ENCODE measurements at regions not wholly inside any gene's neighbourhood (a gene's known extent, or its start where the extent isn't known, plus 50 kb on each side); places are given as distances from the start of the nearest gene placed in this dataset.
"Not testable (repeated sequence)": the region's sequence is repeated elsewhere in the genome, so short reads cannot be mapped to it uniquely, and the experiment has no call there.

DNA sequence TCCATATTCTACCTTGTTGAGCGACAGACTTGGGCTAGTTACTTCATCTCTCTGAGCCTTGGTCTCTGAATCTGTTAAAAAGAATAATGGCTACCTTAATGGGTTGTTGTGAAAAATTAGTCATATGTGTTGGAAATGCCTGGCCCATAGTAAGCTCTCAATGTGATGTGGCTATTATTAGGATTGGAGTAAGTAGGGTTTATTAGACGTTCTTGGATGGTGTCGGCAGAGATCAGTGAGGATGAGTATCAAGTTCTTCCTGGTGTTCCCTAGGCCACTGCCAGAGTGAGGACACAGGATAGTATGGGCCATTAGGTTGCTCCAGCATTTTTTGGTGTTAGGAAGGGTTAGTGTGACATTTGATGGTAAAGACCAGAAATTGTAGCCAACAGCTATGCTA, 121.1 kb upstream of the DUSP10 start:
- DNase-seq, result no peak

DNA sequence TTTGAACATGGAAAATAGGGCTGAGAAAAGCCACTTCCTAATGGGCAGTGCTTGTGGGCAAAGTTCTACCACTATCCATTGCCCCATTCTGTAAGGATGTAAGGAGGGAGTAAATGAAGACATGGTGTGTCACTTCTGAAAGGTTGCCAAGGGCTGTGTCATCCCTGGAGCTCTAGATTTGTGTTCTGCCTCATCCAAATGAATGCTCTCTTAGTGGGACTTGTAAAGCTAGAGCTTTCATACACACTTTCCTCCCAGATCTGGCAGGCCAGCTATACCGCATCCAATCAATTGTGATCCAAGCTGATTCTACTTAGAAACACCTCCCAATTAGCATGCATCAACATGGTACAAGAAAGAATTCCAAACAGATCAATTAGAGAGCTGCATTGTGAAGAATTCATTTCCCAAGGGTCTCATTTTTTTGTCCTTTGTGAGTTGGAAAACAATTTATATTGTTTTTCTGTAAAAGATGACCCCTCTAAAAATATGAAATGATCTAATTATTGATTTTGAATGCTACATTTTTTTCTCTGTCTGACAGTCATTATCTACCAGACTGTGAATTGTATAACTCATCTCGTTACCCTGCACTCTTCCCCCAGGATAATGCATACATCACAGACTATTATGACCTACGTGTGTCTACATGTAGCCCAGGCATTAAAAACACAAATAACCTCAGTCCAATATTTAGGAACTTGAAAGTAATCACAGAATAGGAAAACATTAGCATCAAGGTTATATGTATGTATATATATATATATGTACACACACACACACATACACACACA, 117.1 kb upstream of the DUSP10 start:
- DNase-seq, result no peak

DNA sequence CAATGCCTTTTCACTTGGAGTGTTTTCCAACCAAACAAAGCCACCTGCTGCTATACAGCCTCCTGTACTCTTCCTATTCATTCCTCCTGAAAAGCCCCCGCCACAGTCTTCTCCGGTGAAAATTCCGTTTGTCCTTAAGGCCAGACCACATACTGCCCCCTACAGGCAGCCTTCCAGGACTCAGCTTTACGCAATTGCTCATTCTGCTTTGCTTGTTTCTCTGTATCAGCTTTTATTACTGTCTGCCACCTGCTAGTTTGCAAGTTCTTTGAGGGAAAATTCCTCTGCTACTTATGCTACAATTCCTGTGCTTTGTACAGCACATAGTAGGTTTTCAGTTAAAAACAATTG, 115.2 kb upstream of the DUSP10 start:
- not testable (repeated sequence) for DNase-seq

DNA sequence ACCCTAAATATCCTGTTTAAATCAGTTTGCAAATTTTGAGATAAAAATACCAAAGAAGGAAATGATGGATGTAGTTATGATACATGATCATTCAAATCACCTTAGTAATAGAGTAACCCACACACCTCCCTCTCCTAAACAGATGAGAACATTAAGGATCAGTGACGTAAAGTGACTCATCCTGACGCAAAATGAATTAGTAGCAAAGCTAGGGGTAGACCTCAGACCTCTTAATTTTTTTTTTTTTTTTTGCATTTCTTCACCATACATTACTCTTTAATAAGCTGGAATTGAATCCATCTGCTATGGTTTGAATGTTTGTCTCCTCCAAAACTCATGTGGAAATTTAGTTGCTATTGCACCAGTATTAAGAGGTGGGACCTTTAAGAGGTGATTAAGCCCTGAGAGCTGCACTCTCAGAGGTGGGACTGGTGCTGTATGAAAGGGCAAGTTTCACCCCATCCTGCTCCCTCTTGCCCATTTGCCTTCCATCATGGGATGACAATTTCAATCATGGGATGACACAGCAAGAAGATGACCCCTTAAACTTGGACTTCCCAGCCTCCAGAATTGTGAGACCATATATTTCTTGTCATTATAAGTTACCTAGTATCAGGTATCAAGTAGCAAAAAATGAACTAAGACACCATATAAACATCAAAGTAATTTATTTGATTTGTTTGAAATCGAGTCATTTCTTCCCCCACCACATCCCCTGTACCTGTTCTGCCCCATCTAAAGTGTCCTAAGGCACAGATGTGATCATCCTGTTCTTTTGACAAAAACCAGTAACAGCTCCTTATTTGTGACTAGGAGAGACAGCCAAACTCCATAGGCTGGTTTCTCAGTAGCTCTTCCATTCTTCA, 114.6 kb upstream of the DUSP10 start:
- no peak for DNase-seq

DNA sequence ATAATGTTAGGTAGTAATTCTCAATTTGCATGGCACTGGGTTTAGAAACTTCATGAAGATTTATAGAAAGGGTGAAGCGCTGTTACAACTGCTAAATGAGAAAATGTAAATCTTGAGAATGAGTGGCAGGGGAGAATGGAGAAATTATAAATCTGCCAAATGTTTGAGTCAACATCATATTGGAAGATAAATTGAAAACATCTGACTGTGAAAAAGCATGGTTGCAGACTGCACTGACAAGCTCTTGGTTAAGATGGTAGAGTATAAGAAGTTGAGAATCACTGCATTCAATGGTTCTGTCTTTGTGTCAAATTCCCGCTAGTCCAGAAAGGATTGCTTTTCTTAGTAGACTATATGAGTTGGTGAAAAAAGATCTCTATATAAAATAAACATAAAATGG, 113.3 kb upstream of the DUSP10 start:
- DNase-seq, result no peak

DNA sequence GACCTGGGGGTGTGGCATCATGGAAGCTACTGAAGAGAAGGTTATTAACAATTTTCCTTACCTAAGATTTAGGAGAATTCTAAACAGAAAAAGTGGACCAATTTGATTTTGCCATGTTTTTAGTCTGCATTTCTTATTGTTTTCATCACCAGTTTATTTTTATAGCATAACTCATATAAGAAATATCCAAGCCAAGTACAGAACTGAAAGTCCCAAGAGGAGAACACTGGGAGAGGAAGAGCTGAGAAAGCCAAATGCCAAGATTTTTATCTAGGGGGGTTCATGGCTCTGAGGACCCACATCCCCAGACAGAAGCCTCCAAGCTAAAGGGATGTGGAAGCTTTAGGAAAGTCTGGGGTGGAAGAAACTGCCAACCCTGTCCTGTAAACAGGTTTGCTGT, 109.4 kb upstream of the DUSP10 start:
- DNase-seq, result no peak

DNA sequence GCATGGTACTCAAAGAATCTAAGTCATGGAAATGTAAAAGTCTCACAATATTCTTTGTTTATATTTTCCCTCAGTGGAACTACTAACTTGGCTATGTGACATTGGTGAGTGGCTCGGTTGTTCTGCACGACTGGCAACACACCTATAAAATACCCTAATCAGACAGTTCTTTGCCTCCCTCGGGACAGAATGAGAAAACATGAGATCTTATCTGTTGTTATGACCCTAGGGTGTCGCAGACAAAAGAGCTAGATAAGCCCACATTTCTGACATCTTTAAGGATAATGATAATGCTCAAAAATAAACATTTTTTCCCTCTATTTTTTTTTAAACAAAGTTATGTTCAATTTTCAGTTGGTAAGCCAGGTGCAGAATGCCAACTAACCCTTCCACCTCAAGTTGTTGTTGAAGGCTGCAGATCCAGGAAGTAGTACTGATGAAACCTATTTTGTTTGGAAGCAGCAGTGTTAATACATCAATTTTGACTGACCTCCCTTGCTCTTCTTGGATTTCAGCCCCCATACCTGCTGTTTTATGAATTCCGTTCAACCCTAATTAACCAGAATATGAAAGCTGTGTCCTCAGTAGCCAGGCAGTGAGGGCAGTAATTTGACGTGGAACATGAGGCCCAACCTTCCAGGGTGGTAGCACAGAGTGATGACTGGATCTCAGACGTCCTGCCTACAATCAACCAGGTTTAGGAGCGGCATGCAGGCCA, 108.7 kb upstream of the DUSP10 start:
- DNase-seq, result no peak

DNA sequence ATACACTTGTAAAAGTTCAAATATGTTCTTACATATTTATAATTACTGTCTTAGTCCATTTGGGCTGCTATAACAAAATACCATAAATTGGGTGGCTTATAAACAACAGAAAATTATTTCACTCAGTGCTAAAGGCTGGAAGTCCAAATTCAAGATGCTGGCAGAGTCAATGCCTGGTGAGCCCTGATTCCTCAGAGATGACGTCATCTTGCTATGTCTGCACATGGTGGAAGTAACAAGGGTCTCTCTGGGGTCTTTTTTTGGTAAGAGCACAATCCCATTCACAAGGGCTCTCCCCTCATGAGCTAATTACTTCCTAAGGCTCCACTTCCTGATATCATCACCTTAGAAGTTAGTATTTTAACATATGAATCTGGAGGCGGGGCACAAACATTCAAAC, 108.0 kb upstream of the DUSP10 start:
- no peak for DNase-seq

DNA sequence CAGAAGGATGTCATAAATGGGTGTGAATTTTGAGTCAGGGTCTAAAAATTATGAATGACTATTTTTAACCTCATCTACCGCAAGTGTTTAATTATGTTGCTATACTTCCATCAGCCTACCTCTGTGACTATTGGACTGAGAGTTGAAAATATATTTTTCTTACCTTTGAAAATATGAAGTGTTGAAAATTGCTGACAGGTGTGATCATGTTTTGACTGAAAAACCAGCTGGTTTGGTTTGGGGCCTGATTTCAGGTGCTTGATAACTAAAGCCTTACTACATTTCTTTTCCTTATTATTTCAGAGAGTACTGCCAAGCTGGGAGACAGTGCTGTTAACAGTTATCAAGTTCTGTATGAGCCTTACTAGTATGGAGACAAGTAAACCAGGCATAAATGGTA, 107.2 kb upstream of the DUSP10 start:
- DNase-seq, result no peak

DNA sequence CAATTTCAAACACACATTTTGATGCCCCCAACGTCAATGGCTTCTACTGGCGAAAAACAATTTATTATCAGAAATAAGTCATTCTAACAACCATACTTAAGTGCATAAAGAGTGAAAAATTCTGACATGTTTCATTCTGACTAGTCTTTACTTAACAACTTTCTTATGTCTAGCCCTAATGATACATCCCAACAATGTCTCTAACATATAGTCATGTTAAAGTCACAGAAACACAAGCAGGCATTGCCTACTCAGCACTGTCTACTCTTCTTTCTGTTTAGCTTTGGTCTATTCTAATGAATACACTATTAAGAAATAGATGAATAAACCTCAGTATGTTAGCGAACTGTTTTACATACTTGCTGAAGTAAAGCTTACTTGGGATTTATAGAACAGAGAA, 105.8 kb upstream of the DUSP10 start:
- no peak for DNase-seq

DNA sequence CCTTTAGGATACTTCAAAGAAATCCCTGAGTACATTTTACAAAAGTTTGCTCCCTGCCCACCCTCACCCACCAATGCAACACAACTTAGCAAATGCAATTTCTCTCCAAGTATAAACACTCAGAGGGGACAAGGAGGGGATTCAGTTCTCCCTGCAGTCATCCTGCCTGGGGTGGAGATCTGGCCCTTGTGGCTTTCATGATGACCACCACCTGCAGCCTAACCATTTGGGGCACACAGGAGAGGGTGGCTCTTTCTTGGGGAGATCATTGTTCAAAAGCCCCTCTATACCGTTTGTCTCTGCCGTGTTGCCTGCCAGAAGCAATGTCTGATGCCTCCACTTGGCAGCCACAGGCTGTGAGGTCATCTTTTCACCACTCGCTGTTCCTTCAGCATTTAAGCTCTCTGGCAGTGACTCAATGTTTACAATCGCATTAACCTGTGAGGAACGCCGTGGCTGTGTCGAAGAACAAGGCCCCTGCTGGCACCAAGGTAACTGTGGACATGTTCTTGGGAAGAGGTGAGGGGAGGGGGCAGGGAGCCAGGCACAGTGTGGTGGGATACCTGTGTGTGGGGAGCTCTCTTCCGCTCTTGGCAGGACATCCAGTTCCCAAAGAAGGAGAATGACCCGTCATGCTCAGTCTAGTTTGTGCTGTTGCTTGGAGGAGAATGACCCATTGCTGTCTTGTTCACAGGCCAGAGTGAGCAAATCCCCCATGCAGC, 103.9 kb upstream of the DUSP10 start:
- DNase-seq, result peak in 1 of 2 experiments; percentile 8

DNA sequence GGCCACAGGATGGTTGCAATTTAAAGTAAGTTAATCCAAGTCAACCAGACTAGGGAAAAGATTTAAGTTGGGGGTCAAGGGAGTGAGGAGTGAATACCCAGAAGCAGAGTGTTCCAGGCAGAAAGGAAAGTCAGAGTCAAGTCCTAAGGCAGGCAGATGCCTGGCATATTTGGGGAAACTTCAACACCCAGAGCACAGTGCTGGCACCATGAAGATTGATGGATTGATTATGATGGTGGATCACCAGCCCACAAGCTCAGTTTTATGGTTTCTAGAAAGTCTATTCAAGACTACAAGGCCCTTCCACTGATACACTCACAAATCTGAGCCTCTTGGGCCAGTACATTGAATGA, 100.1 kb upstream of the DUSP10 start:
- no peak for DNase-seq

DNA sequence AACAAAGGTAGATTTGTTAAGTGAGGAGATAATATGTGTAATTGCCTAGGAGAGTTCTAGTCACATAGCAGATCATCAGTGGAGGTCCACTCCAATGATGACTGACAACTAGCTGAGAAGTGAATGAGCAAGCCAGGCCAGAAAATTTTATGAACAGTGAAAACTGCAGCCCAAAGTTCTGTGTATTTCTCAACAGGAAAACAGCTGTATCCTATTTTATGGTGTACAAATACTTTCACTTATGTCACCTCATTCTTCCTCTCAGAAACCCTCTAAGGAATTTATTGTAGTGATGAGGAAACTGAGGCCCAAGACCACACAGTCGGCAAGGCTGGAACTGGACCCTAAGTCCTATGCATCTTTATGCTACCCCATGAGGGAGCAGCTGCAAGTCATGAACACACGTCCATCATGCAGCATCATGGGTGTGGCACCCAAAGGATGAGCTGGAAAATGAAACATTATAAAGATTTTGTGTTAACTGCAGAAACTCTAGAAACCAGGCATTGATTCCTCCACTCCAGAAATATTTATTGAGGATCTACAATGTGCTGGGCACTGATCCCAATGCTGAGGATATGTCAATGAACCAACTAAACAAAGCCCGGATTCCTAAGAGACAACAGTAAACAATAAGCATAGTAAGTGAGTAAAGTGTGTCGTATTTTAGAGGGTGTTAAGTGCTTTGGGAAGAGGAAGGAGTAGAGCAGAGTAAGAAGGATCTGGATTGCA, 99.5 kb upstream of the DUSP10 start:
- no peak for DNase-seq

DNA sequence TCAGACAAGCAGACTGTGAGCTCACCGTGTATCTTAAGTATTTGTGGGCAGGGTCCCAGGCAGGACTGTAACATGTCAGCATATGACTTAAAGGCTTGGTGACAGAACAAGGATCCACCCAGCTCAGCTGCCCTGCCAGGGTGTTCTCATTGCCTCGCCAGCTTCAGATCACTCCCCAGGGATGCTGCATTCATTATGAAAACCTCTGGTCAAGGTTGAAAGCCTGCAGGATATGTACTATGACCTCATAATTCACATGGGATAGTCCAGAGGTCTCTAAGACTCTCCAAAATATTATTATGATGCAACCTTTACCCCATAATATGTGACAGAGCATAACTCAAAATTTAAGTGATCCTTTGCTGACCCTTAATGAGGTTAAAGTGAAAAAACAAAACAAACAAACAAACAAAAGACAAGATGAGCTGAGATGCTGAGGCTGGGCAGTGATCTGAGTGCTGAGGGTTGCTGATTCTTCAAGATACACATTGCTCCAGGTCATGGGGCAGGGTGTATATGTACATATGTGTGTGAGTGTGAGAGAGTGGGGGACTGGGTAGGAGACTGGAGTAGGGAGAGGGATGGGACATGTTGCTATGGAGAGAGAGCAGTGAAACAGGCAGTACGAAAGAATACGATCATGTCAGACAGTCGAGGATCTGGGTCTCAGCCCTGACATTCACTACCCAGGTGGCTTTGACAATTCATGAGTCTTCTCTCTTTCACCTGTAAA, 98.8 kb upstream of the DUSP10 start:
- no peak for DNase-seq

DNA sequence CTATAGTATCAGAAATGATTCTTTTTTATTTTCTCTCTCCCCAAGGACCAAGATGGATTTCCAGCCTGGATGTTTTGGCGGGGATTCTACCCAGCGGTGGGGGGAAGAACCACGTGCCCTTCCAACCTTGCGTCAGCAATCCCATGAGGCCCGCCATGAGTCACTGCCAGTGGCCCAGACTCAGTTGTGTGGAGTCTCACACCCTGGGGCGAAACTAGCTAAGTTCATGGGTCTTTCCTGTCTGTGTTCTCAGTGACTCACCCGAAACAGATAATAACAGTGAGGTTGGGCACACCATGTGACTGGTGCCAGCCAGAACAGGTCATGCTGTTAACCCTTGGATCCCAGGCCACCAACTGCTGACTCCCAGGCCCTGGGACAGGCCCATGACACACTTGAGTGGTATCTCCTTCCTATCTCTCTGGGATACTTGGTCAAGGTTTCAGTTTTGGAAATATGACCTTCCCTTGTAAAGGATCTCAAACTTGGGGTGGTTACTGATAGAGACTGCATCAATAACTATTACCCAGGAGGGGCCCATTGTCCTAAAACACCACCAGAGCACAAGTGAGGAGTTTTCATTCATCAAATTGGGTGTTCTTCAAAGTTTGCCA, 98.0 kb upstream of the DUSP10 start:
- DNase-seq, result no peak

DNA sequence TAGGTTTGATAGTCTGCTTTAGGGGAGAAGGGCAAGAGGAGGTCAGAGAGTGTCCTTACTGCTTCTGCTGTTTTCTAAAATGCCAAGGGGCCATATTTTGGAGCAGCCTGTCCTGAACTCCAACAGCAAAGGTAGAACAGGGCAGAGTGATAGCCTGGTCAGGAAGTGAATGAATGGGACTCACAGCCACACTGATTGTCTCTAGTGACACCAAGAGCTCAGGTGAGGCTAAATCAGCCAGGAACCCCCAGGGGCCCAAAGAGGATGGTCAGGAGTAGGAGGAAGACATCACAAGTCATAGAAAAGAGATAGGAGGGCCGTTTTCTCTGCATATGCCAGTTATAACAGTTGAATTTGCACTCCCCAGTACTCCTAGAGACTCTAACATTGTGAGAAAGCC, 97.4 kb upstream of the DUSP10 start:
- no peak for DNase-seq

DNA sequence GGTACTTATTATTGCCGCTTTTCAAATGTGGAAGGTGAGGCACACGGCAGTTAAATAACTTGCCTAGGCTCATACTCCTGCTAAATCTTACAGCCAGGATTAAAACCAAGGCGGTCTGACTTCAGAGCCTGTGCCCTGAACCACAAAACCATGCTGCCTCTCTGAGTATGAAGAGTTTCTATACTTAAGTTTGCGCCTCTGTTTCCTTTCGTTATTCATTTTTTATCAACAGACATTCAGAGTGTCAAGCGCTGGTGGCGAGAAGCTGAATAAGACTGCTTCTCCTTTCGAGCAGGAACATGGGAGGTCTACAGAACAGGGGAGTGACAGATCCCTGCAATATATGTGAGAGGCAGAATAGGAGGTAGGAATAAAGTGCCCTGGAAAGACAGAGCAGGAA, 96.0 kb upstream of the DUSP10 start:
- DNase-seq, result no peak

DNA sequence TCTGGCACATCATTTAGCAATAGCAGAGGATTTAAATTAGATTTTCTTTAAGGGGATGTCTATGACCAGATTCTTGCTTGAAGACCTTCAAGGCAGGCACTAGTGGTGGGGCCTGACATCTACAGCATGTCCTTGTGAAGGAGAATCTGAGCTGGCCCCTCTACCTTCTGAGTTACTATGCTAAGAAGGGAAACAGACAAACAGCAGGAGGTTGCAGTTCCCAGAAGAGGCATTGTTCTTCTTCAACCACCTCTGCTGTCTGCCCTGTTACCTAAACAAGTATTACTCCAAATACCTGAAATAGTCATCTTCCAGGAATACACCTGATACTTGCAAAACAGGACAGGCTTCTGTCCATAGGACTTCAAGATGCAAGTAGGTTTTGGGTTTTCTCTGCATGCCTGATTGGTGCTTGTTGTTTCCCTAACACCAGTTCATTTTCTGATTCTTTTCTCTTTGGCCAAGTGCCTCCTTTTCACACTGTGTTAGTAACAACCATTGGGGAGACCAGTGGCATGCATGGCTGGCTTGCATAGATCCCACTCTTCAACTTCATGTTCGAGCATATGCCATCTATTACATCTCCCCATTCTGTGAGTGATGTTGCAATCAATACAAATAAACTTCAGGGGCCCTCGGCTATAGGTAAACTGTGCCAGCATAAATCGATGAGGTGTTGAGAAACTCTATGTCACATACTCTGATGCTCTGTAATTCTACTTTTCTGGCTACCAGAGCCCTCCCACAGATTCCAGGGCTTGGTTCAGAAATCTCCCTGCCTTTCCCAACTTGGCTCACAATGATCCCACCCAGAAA, 93.0 kb upstream of the DUSP10 start:
- DNase-seq, result no peak

DNA sequence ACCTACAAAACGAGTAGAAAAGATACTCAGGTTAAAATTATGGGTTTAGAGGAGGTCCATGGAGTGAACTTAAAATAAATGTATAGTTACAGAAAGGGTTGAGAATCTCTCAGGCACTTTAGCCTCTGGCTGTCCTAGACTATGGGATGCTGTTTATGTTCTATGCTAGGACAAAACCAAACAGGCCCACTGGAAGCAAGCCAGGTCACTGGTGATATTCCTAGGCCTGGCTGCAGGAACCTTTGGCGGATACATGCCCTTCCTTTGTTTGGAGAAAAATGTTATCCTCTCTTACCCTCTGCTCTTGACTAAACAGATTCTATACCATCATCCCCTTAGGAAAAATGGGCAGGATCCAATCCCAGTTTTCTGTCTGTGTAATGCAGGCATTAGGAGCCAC, 90.7 kb upstream of the DUSP10 start:
- DNase-seq, result no peak

DNA sequence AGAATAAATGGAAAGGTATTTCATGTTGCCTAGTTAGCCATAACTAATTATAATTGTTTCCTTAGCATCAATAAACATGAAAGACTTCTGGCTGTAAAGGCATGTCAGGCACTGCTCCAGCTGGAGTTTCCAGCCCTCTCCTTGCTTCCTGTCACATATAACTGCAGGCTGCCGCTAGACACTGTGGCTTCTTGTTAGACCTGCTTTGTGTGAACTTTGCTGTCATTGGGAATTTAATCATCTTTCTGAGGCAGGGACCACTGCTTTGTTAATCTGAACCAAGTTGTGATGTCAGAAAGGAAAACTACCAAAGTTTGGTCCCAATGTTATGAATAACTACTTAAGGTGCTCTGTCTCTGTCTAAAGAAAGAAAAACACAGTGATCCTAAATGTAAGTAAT, 90.3 kb upstream of the DUSP10 start:
- DNase-seq, result no peak
